GM19372 (cell line): ENCODE measurements at regions not wholly inside any gene's neighbourhood (a gene's known extent, or its start where the extent isn't known, plus 50 kb on each side); places are given as distances from the start of the nearest gene placed in this dataset.

ENCODE experiments used
- ATAC-seq: cut with Tn5 transposase; IDR thresholded peaks from one replicate; pipeline ENCODE4 v1.9.1; 2021; ENCODE audit warnings: mild to moderate bottlenecking, low read depth, moderate library complexity; ENCODE audit not compliant: unreplicated experiment

- ATAC-seq, result no peak
Measured at GRCh38 chr7:47643716-47644400, 61.9 kb upstream of the TNS3 start.

DNA sequence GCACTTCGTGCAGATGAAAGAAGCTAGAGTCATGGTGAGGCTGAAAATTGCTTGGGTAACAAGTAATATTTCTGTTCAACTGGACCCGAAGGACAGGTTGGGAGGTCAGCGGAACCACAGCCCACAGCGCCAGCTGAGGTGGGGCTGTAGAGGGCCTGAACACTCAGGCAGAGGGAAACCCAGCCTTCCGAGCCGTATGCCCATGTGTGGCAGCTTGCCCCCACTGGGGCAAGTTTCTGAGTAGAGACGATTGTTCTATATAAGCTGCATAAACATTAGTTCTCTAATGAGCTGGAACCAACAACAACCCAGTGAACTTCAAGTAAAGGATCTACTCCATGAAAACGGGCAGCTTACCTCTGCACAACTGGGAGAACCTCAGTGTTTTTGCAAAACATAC, 58.4 kb upstream of the TNS3 start:
- no peak for ATAC-seq

DNA sequence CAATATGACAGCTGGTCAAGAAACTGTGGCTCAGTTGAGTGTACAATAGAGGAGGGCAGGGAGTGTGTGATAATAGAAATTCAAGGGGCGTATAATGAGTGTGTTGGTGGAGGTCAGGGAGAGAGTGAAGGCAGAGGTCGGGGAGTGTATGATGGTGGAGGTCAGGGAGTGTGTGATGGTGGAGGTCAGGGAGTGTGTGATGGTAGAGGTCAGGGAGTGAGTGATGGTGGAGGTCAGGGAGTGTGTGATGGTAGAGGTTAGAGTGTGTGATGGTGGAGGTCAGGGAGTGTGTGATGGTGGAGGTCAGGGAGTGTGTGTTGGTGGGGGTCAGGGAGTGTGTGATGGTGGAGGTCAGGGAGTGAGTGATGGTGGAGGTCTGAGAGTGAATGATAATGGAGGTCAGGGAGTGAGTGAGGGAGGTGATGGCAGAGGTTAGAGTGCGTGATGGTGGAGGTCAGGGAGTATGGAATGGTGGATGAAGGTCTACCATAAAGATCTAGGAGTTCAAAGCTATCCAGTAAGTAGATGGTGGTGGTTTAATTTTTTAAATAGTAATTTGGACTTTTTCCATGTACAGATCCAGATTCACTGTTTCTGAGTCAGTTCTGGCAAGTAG, 57.7 kb upstream of the TNS3 start:
- no peak for ATAC-seq

- ATAC-seq, result no peak
Measured at GRCh38 chr7:47638679-47639315, 56.9 kb upstream of the TNS3 start.

GRCh38 chr7:47636433-47637175, 54.7 kb upstream of the TNS3 start:
- ATAC-seq, result no peak

DNA sequence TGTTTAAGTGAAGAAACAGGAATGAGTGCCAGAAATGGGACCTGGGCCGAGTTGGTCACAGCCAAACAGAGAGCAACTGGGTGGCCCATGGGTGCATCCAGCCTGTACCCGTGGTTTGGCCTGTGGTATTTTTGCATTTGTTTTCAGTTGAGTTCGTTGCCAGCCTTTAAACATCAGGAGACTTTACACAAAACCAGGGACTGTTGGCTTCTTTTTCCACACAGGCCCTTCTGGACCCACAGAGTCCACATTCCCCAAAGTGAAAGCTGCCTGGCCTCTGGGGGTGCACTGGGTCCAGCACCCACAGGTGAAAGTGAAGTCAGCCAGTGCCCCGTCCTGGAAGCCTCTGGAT, 54.1 kb upstream of the TNS3 start:
- no peak for ATAC-seq

DNA sequence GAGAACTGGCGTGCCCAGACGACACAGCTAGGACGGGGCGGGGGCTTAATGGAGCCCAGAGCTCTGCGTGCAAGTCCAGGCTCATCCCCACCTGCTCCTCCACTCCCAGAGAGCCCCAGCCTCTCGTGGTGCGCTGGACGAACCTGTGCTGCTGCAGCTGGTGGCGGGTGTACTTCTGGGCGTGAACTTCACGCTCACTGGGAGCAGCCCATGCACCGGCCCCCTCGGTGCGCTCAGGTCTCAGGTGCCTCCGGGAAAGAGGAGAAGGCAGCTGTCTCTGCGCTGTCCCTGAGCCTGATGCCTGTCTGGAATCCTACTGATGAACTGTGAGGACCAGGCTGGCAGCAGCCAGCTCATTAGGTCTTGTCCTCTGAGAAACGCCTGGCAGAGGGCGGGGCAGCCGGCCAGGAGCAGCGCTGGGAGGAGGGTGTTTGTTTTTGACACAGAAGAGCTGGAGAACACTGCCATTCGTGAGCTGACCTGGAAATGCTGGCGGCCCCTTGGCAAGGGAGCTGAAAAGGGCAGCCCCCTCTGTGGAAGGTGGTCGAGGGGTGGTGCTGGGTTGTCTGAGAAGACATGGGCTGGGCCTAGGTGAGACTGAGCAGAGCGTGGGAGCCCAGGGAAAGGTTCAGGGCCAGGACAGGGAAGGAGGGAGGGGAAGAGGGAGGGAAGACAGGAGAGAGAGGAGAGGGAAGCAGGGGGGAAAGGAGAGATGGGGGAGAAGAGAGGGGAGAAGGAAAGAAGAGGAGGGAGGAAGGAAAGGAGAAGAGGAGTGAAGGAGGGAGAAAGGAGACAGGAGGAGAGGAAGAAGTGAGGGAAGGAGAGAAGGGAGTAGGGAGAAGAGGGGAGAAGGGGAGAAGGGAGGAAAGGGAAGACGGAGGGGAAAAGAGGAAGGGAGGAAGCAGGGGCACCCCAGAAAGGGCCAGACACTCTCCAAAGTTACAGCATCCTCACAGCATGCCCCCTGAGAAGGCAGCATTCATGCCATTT, 53.5 kb upstream of the TNS3 start:
- no peak for ATAC-seq

DNA sequence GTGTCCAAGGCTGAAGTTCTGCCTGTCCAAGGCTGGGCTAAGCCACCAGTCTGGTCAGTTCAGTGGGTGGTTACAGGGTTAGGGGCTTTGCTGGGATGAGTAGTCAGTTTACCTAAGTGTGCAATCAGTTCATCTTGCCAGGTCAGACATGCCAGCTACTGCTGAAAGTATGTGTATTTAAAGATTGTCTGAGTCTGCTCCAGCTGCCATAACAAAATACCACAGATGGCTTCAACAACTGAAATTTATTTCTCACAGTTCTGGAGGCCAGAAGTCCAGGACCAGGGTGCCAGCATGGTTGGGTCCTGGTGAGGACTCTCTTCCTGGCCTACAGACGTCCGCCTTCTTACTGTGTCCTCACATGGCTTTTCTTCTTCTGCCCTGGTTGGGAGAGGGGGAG, 52.4 kb upstream of the TNS3 start:
- no peak for ATAC-seq

DNA sequence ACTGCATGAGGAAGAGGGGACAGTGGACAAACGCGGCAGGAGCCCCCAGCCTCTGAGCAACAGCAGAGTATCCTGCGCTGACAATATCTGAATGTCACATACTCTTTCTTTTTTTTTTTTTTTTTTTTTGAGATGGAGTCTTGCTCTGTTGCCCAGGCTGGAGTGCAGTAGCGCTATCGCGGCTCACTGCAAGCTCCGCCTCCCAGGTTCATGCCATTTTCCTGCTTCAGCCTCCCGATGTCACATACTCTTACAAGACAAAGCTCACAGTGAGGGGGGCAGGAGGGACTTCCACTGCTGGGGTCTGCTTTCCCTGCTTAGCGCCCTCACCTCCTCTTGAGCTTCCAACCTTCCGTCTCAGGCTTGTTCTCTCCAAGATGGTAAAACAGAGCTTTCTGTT, 51.2 kb upstream of the TNS3 start:
- no peak for ATAC-seq
